Choroid plexus epithelial cell (primary cell): ENCODE measurements at regions not wholly inside any gene's neighbourhood (a gene's known extent, or its start where the extent isn't known, plus 50 kb on each side); places are given as distances from the start of the nearest gene placed in this dataset.

Source experiments
- DNase-seq: peaks from one replicate; pipeline ENCODE4 v3.0.0-alpha.2; 2010; ENCODE audit warnings: low read depth
- H3K4me3 ChIP-seq: 2 replicates; pipeline ENCODE4 v1.5.1; 2011; ENCODE audit warnings: low read depth, mild to moderate bottlenecking, control low read depth, low read length, moderate library complexity
- TF ChIP-seq, protein P1 (sequence below): conservative IDR thresholded peaks from 2 replicates; pipeline ENCODE4 v1.5.1; 2011; ENCODE audit warnings: low read depth, mild to moderate bottlenecking, control low read depth, inconsistent platforms, low read length, moderate library complexity

- DNase-seq, result no peak
- TF ChIP-seq, protein P1, sequence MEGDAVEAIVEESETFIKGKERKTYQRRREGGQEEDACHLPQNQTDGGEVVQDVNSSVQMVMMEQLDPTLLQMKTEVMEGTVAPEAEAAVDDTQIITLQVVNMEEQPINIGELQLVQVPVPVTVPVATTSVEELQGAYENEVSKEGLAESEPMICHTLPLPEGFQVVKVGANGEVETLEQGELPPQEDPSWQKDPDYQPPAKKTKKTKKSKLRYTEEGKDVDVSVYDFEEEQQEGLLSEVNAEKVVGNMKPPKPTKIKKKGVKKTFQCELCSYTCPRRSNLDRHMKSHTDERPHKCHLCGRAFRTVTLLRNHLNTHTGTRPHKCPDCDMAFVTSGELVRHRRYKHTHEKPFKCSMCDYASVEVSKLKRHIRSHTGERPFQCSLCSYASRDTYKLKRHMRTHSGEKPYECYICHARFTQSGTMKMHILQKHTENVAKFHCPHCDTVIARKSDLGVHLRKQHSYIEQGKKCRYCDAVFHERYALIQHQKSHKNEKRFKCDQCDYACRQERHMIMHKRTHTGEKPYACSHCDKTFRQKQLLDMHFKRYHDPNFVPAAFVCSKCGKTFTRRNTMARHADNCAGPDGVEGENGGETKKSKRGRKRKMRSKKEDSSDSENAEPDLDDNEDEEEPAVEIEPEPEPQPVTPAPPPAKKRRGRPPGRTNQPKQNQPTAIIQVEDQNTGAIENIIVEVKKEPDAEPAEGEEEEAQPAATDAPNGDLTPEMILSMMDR, result no peak
- H3K4me3 ChIP-seq, result no peak overlapping the region
These were observed 410.7 kb upstream of the KIRREL3 start for GRCh38 chr11:127411283-127411682.

- TF ChIP-seq, protein P1, result no peak
- H3K4me3 ChIP-seq, result no peak overlapping the region
- no peak for DNase-seq
These were observed 394.5 kb upstream of the KIRREL3 start for GRCh38 chr11:127395034-127395433.

DNA sequence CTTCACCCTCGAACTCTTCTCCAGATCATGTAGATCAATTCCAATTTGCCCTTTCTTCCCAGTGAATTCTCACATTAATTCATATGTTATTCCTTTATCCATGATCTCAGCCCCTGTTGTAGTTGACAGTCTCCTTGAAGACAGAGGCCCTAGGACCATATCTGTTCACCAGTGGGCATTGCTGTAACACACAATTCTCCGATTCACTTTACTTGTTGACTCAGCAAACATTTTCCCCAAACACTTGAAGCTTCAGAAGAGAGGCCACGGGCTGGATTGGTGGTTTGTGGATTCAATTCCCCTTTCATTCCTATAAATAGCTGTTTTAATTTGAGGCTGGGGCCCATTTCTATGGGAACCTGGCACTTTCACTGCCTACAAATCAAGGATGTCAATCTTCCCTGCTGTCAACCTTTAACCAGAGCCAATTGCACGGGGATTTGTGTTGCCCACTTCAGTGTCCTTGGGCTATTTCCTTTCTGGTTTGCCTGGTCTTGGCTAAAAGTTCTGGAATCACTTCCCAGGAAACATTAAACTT is 393.0 kb upstream of the KIRREL3 start:
- TF ChIP-seq, protein P1, result no peak
- no peak for DNase-seq
- H3K4me3 ChIP-seq, result no peak overlapping the region

DNA sequence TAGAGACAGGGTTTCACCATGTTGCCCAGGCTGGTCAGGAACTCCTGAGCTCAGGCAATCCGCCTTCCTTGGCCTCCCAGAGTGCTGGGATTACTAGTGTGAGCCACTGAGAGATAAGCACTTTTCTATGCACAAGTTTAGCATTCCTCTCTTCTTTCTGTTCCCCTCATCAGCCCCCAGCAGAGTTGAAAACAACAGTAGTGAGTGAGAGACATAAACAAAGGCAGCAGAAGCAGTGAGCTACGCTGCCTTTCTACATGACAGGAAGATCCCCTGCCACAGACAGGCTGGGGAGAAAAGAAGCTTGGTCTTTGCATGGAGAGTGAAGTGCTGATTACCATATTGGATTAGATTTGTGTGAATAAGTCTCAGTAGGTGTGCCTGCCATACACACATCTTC is 392.0 kb upstream of the KIRREL3 start:
- no peak overlapping the region for H3K4me3 ChIP-seq
- DNase-seq, result no peak
- TF ChIP-seq, protein P1, result no peak

DNA sequence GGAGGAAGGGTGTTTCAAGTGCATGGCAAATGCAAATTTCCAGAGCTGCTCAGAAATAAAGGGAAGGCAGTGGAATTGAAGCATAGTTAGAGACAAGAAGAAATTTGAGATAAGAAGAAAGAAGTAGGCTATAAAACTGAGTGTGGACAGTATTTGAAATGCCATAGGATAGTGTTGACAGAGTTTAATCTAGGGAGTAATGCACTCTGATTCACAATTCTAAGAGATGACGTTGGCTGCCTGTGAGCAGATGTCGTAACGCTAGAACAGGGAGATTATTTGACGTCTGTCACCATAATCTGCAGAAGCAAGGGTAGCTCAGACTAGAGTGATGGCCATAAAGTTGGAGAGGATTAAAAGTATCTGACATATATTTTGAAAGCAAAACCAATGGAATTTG is 389.9 kb upstream of the KIRREL3 start:
- TF ChIP-seq, protein P1, result no peak
- DNase-seq, result no peak
- H3K4me3 ChIP-seq, result no peak overlapping the region

- TF ChIP-seq, protein P1, result no peak
- no peak for DNase-seq
- no peak overlapping the region for H3K4me3 ChIP-seq
These were observed 384.5 kb upstream of the KIRREL3 start for GRCh38 chr11:127385071-127385470.

DNA sequence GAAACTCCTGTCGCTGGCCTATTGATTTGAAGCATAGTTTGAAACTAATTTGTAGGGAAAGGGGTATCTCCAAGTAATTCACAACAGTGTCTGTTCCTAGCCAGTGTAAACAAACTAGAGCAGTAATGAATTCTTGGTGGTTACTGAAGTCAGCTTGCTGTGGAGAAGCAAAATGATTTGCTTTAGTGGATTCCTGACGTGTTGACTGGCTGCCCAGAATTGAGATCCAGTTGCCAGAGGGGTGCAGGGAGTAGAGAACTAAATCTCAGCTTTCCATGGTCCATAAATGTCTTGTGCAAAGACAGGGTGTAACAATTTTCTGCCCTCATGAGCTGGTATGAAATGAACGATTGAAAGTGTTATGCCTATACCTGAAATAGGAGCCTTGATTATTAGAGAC is 382.5 kb upstream of the KIRREL3 start:
- no peak overlapping the region for H3K4me3 ChIP-seq
- DNase-seq, result no peak
- TF ChIP-seq, protein P1, result no peak
